H1 (cell line): ENCODE measurements at regions not wholly inside any gene's neighbourhood (a gene's known extent, or its start where the extent isn't known, plus 50 kb on each side); places are given as distances from the start of the nearest gene placed in this dataset.

Source experiments
- CTCF ChIA-PET: fragments of 300-600 bp; sonication (Branson Sonifier 250); formaldehyde crosslinking; loops from one replicate; lab custom pipeline; 2021; ENCODE audit not compliant: partially characterized antibody; lab: Charles Lee
- POLR2A ChIA-PET: fragments of 300-600 bp; sonication (Branson Sonifier 250); formaldehyde crosslinking; loops from one replicate; lab custom pipeline; 2021; ENCODE audit warnings: inconsistent platforms; ENCODE audit not compliant: partially characterized antibody; lab: Charles Lee
- DNase-seq, 2 experiments: peaks; one replicate each; pipeline versions ENCODE4 v3.0.0 to v3.0.0-alpha.2; 2010 to 2022; ENCODE audit warnings: low spot score in 2 of 2, low read depth in 1 of 2, mixed read lengths in 1 of 2
- FAIRE-seq: peaks from 2 replicates; lab custom pipeline; 2011; peaks lifted over from hg19 to GRCh38; lab: Jason Lieb, UNC
- H2AFZ ChIP-seq: 2 replicates; pipeline ENCODE4 v1.8.1; 2012; ENCODE audit warnings: low read length, inconsistent platforms
- H2AK5ac ChIP-seq: 2 replicates; pipeline ENCODE4 v1.6.1; 2013; ENCODE audit warnings: low read depth, low read length
- H2BK120ac ChIP-seq: replicated peaks from 2 replicates; pipeline ENCODE3; 2013; ENCODE audit warnings: low read depth, low read length, inconsistent platforms
- H2BK12ac ChIP-seq: 2 replicates; pipeline ENCODE4 v1.6.1; 2013; ENCODE audit warnings: low read depth, low read length
- H2BK15ac ChIP-seq: 2 replicates; pipeline ENCODE4 v1.6.1; 2013; ENCODE audit warnings: low read length
- H2BK20ac ChIP-seq: 2 replicates; pipeline ENCODE4 v1.6.1; 2013; ENCODE audit warnings: low read length
- H2BK5ac ChIP-seq: 2 replicates; pipeline ENCODE4 v1.6.1; 2013; ENCODE audit warnings: low read depth, low read length
- H3K14ac ChIP-seq: 2 replicates; pipeline ENCODE4 v1.6.1; 2013; ENCODE audit warnings: inconsistent platforms; ENCODE audit not compliant: insufficient read length
- H3K18ac ChIP-seq: 2 replicates; pipeline ENCODE4 v1.6.1; 2013; ENCODE audit warnings: low read length; ENCODE audit errors: extremely low read depth
- H3K23ac ChIP-seq: 2 replicates; pipeline ENCODE4 v1.6.1; 2013; ENCODE audit warnings: inconsistent platforms; ENCODE audit not compliant: insufficient read length
- H3K23me2 ChIP-seq: 2 replicates; pipeline ENCODE4 v1.6.1; 2013; ENCODE audit warnings: low read depth, low read length
- H3K27ac ChIP-seq: 2 replicates; pipeline ENCODE4 v1.6.1; 2011; ENCODE audit warnings: low read depth, low read length, inconsistent platforms
- H3K27me3 ChIP-seq, 4 experiments: replicated peaks in 1 of 4; 1 replicate in 1 of 4; 2 replicates in 3 of 4; pipeline versions ENCODE4 v1.6.1 to v1.8.1; 2011 to 2013; ENCODE audit warnings: low read length in 3 of 4, mild to moderate bottlenecking in 3 of 4, inconsistent platforms in 2 of 4, mixed read lengths in 2 of 4, moderate library complexity in 1 of 4; ENCODE audit not compliant: control insufficient read depth in 3 of 4, insufficient read depth in 3 of 4; ENCODE audit errors: extremely low read depth in 1 of 4
- H3K36me3 ChIP-seq, 4 experiments: 2 replicates each; pipeline versions ENCODE4 v1.6.1 to v1.8.1; 2011 to 2013; ENCODE audit warnings: mild to moderate bottlenecking in 4 of 4, low read length in 3 of 4, moderate library complexity in 2 of 4, control low read depth in 1 of 4, inconsistent platforms in 1 of 4; ENCODE audit not compliant: insufficient read depth in 4 of 4, control insufficient read depth in 2 of 4
- H3K4ac ChIP-seq: replicated peaks from 2 replicates; pipeline ENCODE3; 2013; ENCODE audit warnings: low read length, low read depth, mixed read lengths, inconsistent platforms; ENCODE audit not compliant: insufficient read length
- H3K4me1 ChIP-seq, 4 experiments: replicated peaks in 1 of 4; 1 replicate in 1 of 4; 2 replicates in 3 of 4; pipeline versions ENCODE4 v1.6.1 to v1.8.1; 2011 to 2013; ENCODE audit warnings: low read length in 3 of 4, inconsistent platforms in 2 of 4, mixed read lengths in 1 of 4; ENCODE audit not compliant: insufficient read depth in 4 of 4, control insufficient read depth in 3 of 4
- H3K4me2 ChIP-seq, 2 experiments: 2 replicates each; pipeline versions ENCODE4 v1.6.1 to v1.8.1; 2011 to 2013; ENCODE audit warnings: low read depth in 2 of 2, low read length in 2 of 2, control low read depth in 1 of 2, inconsistent platforms in 1 of 2, mild to moderate bottlenecking in 1 of 2; ENCODE audit not compliant: insufficient read depth in 1 of 2
- H3K4me3 ChIP-seq, 4 experiments: fragments of 200-600, 300-600 bp in 1 of 4; sonication (generic), shearing (Covaris generic), sonication (Bioruptor Twin) in 1 of 4; 2 replicates each; pipeline versions ENCODE4 v1.5.1 to v1.8.1; 2011 to 2016; ENCODE audit warnings: low read length in 4 of 4, low read depth in 3 of 4, control low read depth in 2 of 4, inconsistent platforms in 2 of 4, mild to moderate bottlenecking in 2 of 4, mixed read lengths in 1 of 4, moderate library complexity in 1 of 4; ENCODE audit not compliant: insufficient read depth in 2 of 4; ENCODE audit errors: extremely low read depth in 1 of 4
- H3K56ac ChIP-seq: replicated peaks from 2 replicates; pipeline ENCODE3; 2013; ENCODE audit warnings: low read depth, mild to moderate bottlenecking, mixed read lengths, low read length, inconsistent platforms; ENCODE audit not compliant: insufficient read length
- H3K79me1 ChIP-seq: 2 replicates; pipeline ENCODE4 v1.6.1; 2013; ENCODE audit warnings: low read depth, low read length, control low read depth
- H3K79me2 ChIP-seq, 2 experiments: 2 replicates each; pipeline versions ENCODE4 v1.6.1 to v1.8.1; 2012 to 2013; ENCODE audit warnings: low read length in 2 of 2, mild to moderate bottlenecking in 2 of 2, inconsistent platforms in 1 of 2; ENCODE audit not compliant: insufficient read depth in 2 of 2, control insufficient read depth in 1 of 2
- H3K9ac ChIP-seq, 4 experiments: replicated peaks in 1 of 4; 1 replicate in 1 of 4; 2 replicates in 3 of 4; pipeline versions ENCODE4 v1.6.1 to v1.8.1; 2011 to 2013; ENCODE audit warnings: low read depth in 3 of 4, low read length in 3 of 4, control low read depth in 2 of 4, mild to moderate bottlenecking in 2 of 4, moderate library complexity in 2 of 4, inconsistent platforms in 1 of 4; ENCODE audit errors: extremely low read depth in 1 of 4
- H3K9me3 ChIP-seq, 2 experiments: 2 replicates each; pipeline versions ENCODE4 v1.6.1 to v1.8.1; 2012 to 2013; ENCODE audit warnings: mild to moderate bottlenecking in 2 of 2, moderate library complexity in 2 of 2, control low read depth in 1 of 2, inconsistent platforms in 1 of 2, low read depth in 1 of 2, low read length in 1 of 2, mixed read lengths in 1 of 2; ENCODE audit not compliant: insufficient read depth in 2 of 2
- H4K20me1 ChIP-seq, 2 experiments: replicated peaks in 1 of 2; 2 replicates each; pipeline versions ENCODE3 to v1.8.1; 2011 to 2013; ENCODE audit warnings: inconsistent platforms in 2 of 2, low read length in 2 of 2, mild to moderate bottlenecking in 1 of 2; ENCODE audit not compliant: insufficient read depth in 2 of 2, control insufficient read depth in 1 of 2
- H4K5ac ChIP-seq: 2 replicates; pipeline ENCODE4 v1.6.1; 2013; ENCODE audit warnings: low read length, low read depth, mixed read lengths, inconsistent platforms; ENCODE audit not compliant: insufficient read length
- H4K8ac ChIP-seq: 2 replicates; pipeline ENCODE4 v1.8.0; 2013; ENCODE audit warnings: mild to moderate bottlenecking, moderate library complexity, low read length, inconsistent platforms; ENCODE audit not compliant: insufficient read depth; ENCODE audit errors: extremely low read depth
- H4K91ac ChIP-seq: replicated peaks from 2 replicates; pipeline ENCODE3; 2013; ENCODE audit warnings: low read length, mixed read lengths, inconsistent platforms; ENCODE audit not compliant: insufficient read length
- BCL11A ChIP-seq, 2 experiments: IDR thresholded peaks; one replicate each; pipeline ENCODE4 v1.6.1; 2011; ENCODE audit warnings: low read depth in 2 of 2, low read length in 2 of 2, mild to moderate bottlenecking in 2 of 2
- CEBPB ChIP-seq: IDR thresholded peaks from 2 replicates; pipeline ENCODE4 v1.6.1; 2012; ENCODE audit warnings: low read depth, low read length
- CTBP2 ChIP-seq: IDR thresholded peaks from 2 replicates; pipeline ENCODE4 v1.7.0; 2011; ENCODE audit warnings: borderline replicate concordance, mild to moderate bottlenecking, moderate library complexity, mixed read lengths, low read length; ENCODE audit not compliant: insufficient read depth, insufficient read length
- E2F6 ChIP-seq: IDR thresholded peaks from 2 replicates; pipeline ENCODE4 v1.6.1; 2012; ENCODE audit warnings: inconsistent platforms
- GTF2F1 ChIP-seq: IDR thresholded peaks from 2 replicates; pipeline ENCODE4 v1.6.1; 2012; ENCODE audit warnings: low read depth, low read length, improper control_type of control experiment, borderline replicate concordance
- HDAC6 ChIP-seq: IDR thresholded peaks from one replicate; pipeline ENCODE4 v1.7.1; 2012; ENCODE audit warnings: low read depth, mild to moderate bottlenecking, inconsistent platforms, low read length, moderate library complexity
- KDM5A ChIP-seq: fragments of 200-600 bp; IDR thresholded peaks from 2 replicates; pipeline ENCODE4 v1.7.1; 2012; ENCODE audit warnings: mild to moderate bottlenecking, low read length, inconsistent platforms, mixed read lengths
- POLR2A ChIP-seq, 2 experiments: IDR thresholded peaks; 1 replicate in 1 of 2; 2 replicates in 1 of 2; pipeline ENCODE4 v1.6.1; 2011; ENCODE audit warnings: low read depth in 2 of 2, low read length in 2 of 2, mild to moderate bottlenecking in 2 of 2; ENCODE audit errors: control extremely low read depth in 1 of 2
- TAF1 ChIP-seq: IDR thresholded peaks from 2 replicates; pipeline ENCODE4 v1.6.1; 2011; ENCODE audit warnings: mild to moderate bottlenecking, low read depth, low read length
- ZNF274 ChIP-seq: IDR thresholded peaks from 2 replicates; pipeline ENCODE4 v1.7.0; 2012; ENCODE audit warnings: low read length, borderline replicate concordance; ENCODE audit errors: extremely low read depth
- WGBS, 2 experiments: shearing (Covaris generic) in 1 of 2; methylation state at CpG; one replicate each; pipeline versions ENCODE4 v1.1.6 to v1.1.7; 2013 to 2015; ENCODE audit warnings: low lambda C conversion rate in 2 of 2, mixed read lengths in 2 of 2, inconsistent platforms in 1 of 2, low coverage in 1 of 2, missing lambda C conversion rate in 1 of 2; ENCODE audit not compliant: insufficient replicate concordance in 2 of 2, insufficient coverage in 1 of 2, insufficient read length in 1 of 2; ENCODE audit errors: extremely low coverage in 1 of 2, missing lambda C conversion rate in 1 of 2; 5-methylcytosine and 5-hydroxymethylcytosine counted together

GRCh38 chr17:79365836-79366770 is 244.7 kb downstream of the RBFOX3 start:
- H3K9me3 ChIP-seq: no peaks in the 10 kb centered on the region
- H4K91ac ChIP-seq: no peak overlapping the region
- H3K4me1 ChIP-seq: no peaks in the 10 kb centered on the region
- H3K9ac ChIP-seq: no peak overlapping the region
- H3K18ac ChIP-seq: no peak overlapping the region
- peaks cover 0 to 2% (median 0%) of the 10 kb centered on the region in 4 experiments; a peak in 3 of 7 replicates for H3K27me3 ChIP-seq
- H3K4me3 ChIP-seq: no peak overlapping the region
- H2BK12ac ChIP-seq: no peak overlapping the region
- ChIA-PET POLR2A (no interaction called here), CTCF (interaction anchor here (0.7 to 1.7 kb wide), 5 partner anchors 20 to 177 kb away, joined by 3 to 7 read pairs (median 5); no protein-coding TSS in a partner anchor)
- H3K4ac ChIP-seq: no peak overlapping the region
- FAIRE-seq (no peak), DNase-seq (no peak)
- 91% methylated on average over 28 of the region's 28 CpGs; no CpG with 5 or more reads in 1 of the 2 experiments for WGBS, 2 experiments
- H3K79me2 ChIP-seq: no peaks in the 10 kb centered on the region
- H3K36me3 ChIP-seq: no peaks in the 10 kb centered on the region
- H2BK20ac ChIP-seq: no peak overlapping the region
- H2BK120ac ChIP-seq: no peak overlapping the region
- H4K8ac ChIP-seq: no peak overlapping the region
- H3K4me2 ChIP-seq: no peak overlapping the region
- H3K14ac ChIP-seq: no peak overlapping the region
- no peak overlapping the region for H2AK5ac ChIP-seq
- H4K20me1 ChIP-seq: peaks cover 0 to 7% of the 10 kb centered on the region in 2 experiments
- H3K27ac ChIP-seq: no peak overlapping the region
- no peak overlapping the region for H3K23ac ChIP-seq
- no peak overlapping the region for H3K56ac ChIP-seq
- H4K5ac ChIP-seq: no peak overlapping the region
- no peak overlapping the region for H2BK15ac ChIP-seq
- no peaks in the 10 kb centered on the region for H3K79me1 ChIP-seq
- no peaks in the 10 kb centered on the region for H3K23me2 ChIP-seq
- H2AFZ ChIP-seq: no peak overlapping the region
- H2BK5ac ChIP-seq: no peak overlapping the region
- TF ChIP-seq ZNF274 (no peak), BCL11A (IDR thresholded peaks at IDR 0.05; ENCODE audit: low read depth in 2 of 2, low read length in 2 of 2) (no peak), TAF1 (no peak), HDAC6 (no peak), KDM5A (no peak), CEBPB (no peak), GTF2F1 (no peak), POLR2A (IDR thresholded peaks at IDR 0.05; ENCODE audit: control extremely low read depth in 1 of 2, low read depth in 2 of 2, low read length in 2 of 2) (no peak), CTBP2 (no peak), E2F6 (no peak)
